IPS DF 6.9 (cell line): ENCODE measurements at regions not wholly inside any gene's neighbourhood (a gene's known extent, or its start where the extent isn't known, plus 50 kb on each side); places are given as distances from the start of the nearest gene placed in this dataset.

Experiments used
- DNase-seq: peaks from one replicate; pipeline ENCODE4 v3.0.0-alpha.2; 2013; ENCODE audit warnings: low read depth, low spot score
- H3K27ac ChIP-seq: one replicate; pipeline ENCODE4 v1.5.1; 2013; ENCODE audit warnings: low read length, control low read depth
- H3K27me3 ChIP-seq: 2 replicates; pipeline ENCODE4 v1.6.1; 2013; ENCODE audit warnings: mild to moderate bottlenecking, low read length; ENCODE audit not compliant: control insufficient read depth, insufficient read depth
- H3K36me3 ChIP-seq: 2 replicates; pipeline ENCODE4 v1.6.1; 2013; ENCODE audit warnings: low read length; ENCODE audit not compliant: control insufficient read depth, insufficient read depth
- H3K4me1 ChIP-seq: 2 replicates; pipeline ENCODE4 v1.6.1; 2013; ENCODE audit warnings: low read length; ENCODE audit not compliant: control insufficient read depth, insufficient read depth
- H3K4me3 ChIP-seq: 2 replicates; pipeline ENCODE4 v1.5.1; 2013; ENCODE audit warnings: mild to moderate bottlenecking, low read length
- H3K9me3 ChIP-seq: 2 replicates; pipeline ENCODE4 v1.6.1; 2013; ENCODE audit warnings: low read length, inconsistent platforms; ENCODE audit not compliant: control insufficient read depth, insufficient read depth
- WGBS: extraction: QIAGEN DNeasy Blood & Tissue Kit; methylation state at CpG from one replicate; pipeline ENCODE4 v1.1.7; 2013; ENCODE audit warnings: mixed read lengths, missing lambda C conversion rate; ENCODE audit not compliant: insufficient read length, insufficient coverage; 5-methylcytosine and 5-hydroxymethylcytosine counted together

DNA sequence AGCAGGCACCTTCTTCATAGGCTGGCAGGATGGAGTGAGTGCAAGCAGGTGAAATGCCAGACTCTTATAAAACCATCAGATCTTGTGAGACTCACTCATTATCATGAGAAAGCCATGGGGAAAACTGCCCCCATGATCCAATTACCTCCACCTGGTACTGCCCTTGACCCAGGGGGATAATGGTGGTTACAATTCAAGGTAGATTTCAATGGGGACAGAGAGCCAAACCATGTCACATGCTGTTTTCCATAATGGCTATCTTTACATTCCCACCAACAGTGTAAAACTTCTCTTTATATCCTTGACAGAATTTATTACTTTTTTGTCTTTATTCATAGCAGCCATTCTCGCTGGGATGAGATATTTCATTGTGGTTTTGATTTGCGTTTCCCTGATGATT is 663.0 kb upstream of the AGA start:
- Histone ChIP-seq H3K4me1 (0 out of 2 replicates have a peak, but pooled peaks cover 1% of the 10 kb centered on the region), H3K4me3 (no peak overlapping the region), H3K36me3 (no peaks in the 10 kb centered on the region), H3K27ac (no peak overlapping the region), H3K27me3 (no peaks in the 10 kb centered on the region), H3K9me3 (no peaks in the 10 kb centered on the region)
- no CpG with 5 or more reads among the region's 2 CpGs for WGBS
- DNase-seq = no peak

DNA sequence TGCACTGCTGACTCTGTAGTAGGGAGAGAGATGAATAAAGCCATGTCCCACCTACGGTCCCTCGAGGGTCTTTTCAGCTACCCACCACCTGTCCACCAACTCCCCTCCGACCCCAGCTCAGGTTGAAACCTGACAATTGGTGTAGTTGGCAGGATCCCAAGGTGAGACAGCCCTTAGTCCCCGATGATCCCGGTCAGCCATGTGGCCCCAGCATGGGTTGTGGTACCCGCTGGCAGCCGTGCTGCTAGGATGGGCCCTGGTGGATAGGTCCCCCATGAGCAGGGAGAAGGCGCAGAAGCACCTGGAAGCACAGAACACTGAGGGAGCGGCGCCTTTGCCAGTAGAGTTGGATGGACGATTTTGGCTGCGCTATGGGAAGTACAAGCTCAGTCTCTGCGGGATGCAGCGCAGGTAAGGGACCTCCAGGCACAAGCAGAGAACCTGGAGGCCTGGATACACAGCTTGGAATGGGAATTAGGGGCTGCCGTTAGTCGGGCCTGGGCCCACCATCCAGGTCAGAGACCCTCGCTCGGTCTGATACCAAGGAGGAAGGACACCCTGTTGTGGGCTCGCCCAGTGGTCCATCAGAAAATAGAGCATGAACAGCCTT is 694.6 kb upstream of the AGA start:
- Histone ChIP-seq H3K27ac (no peak overlapping the region), H3K27me3 (no peaks in the 10 kb centered on the region), H3K4me3 (no peak overlapping the region), H3K36me3 (no peaks in the 10 kb centered on the region), H3K9me3 (no peaks in the 10 kb centered on the region), H3K4me1 (no peaks in the 10 kb centered on the region)
- no CpG with 5 or more reads among the region's 19 CpGs for whole genome bisulfite sequencing
- no peak for DNase-seq

DNA sequence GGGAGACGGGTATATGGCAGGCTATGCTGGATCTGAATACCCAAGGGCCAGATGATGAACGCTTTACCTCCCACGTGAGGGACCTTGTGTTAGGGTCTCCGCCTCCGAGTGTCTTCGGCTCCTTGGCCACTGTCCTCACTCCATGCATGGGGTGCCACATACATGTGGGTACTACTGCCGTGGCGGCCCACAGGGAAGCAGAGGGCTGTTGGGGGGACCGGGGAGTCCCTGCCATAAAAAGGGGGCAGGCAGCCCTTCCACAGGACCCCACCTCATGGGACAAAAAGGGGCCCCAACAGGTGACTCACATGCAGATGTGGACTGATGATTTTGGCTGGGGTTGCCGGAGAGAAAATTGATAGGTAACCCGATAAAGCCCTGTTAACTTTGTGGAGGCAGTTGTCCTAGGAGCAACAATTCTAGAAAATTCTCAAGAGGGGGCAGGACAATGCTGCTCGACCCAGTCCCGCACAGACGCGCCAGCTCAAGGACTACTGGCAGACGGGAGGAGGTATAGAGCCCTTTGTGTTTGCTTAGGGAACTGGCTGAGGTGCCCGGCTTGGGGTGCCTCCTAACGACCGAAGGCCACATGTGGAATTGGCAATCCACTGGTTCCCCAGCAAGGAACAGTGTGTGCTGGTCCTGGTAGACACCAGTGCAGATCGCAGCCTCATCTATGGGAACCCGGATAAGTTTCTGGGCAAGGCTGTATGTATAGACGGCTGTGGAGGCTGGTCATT is 695.7 kb upstream of the AGA start:
- DNase-seq = no peak
- no peak overlapping the region for H3K4me3 ChIP-seq
- no peaks in the 10 kb centered on the region for H3K4me1 ChIP-seq
- no peaks in the 10 kb centered on the region for H3K9me3 ChIP-seq
- no peaks in the 10 kb centered on the region for H3K27me3 ChIP-seq
- no CpG with 5 or more reads among the region's 22 CpGs for WGBS
- H3K36me3 ChIP-seq = no peaks in the 10 kb centered on the region
- H3K27ac ChIP-seq = no peak overlapping the region

DNA sequence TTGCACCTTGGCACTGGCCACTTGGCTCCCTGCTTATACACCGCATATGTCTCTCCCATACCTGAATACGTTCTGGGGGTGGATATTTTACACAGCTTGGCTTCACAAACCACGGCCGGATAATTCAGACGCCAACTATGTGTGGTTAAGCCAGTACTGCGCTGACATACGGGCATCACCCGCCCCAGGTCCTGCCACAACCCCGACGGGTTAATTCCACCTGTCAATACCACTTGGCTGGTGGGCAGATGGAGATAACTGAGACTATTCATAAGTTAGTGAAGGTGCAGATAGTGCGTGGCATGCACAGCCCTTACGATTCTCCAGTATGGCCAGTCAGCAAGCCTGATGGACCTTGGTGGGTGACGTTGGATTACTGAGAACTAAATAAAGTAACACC is 696.3 kb upstream of the AGA start:
- no CpG with 5 or more reads among the region's 13 CpGs for WGBS
- no peak overlapping the region for H3K27ac ChIP-seq
- no peaks in the 10 kb centered on the region for H3K27me3 ChIP-seq
- no peak overlapping the region for H3K4me3 ChIP-seq
- no peaks in the 10 kb centered on the region for H3K9me3 ChIP-seq
- H3K36me3 ChIP-seq = no peaks in the 10 kb centered on the region
- DNase-seq = no peak
- no peaks in the 10 kb centered on the region for H3K4me1 ChIP-seq

DNA sequence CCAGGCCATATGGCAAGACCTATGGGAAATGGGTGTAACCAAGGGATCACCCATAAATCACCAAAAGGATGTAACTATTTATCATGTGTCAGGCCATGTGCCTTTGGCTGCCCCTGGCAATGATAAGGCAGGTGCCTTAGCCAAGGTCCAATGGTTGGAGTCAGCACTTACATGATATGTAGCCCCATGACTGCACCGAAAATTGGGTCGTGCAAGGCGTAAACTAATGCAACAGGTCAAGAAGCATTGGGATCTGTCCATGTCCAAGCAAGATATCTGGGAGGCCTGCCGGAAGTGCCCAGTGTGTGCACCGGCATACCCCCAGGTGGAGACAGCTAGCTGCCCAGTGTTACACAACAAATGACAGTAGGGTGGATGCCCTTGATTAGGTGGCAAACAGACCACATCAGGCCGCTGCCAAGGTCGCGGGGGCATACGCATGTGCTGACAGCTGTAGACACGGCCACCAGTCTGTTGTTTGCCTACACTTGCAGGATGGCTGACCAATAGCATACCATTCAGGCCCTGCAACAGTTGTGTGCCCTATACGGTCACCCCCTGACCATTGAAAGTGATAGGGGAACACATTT is 698.2 kb upstream of the AGA start:
- Histone ChIP-seq H3K4me3 (no peak overlapping the region), H3K27ac (no peak overlapping the region), H3K9me3 (no peaks in the 10 kb centered on the region), H3K4me1 (no peaks in the 10 kb centered on the region), H3K27me3 (no peaks in the 10 kb centered on the region), H3K36me3 (no peaks in the 10 kb centered on the region)
- WGBS = no CpG with 5 or more reads among the region's 11 CpGs
- no peak for DNase-seq

DNA sequence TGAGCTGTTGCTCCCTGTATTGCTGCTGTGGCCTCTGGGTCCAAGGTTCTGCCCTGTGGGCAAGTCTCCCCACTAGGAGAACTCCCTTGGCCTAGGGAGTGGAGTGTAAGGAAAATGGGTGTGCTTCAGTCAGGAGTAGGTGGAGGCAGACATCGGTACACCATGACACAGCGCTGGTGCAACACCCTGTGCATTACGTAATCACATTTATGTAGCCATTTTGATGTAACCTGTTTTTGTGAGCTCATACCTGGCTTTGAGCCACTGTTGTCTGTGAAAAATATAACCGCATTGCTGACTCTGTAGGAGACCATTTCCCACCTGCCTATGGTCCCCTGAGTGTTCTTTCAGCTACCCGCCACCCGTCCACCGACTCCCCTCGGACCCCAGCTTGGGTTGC is 700.5 kb upstream of the AGA start:
- Histone ChIP-seq H3K4me1 (no peaks in the 10 kb centered on the region), H3K27me3 (no peaks in the 10 kb centered on the region), H3K4me3 (no peak overlapping the region), H3K9me3 (no peaks in the 10 kb centered on the region), H3K27ac (no peak overlapping the region), H3K36me3 (no peaks in the 10 kb centered on the region)
- no peak for DNase-seq
- WGBS = no CpG with 5 or more reads among the region's 8 CpGs

DNA sequence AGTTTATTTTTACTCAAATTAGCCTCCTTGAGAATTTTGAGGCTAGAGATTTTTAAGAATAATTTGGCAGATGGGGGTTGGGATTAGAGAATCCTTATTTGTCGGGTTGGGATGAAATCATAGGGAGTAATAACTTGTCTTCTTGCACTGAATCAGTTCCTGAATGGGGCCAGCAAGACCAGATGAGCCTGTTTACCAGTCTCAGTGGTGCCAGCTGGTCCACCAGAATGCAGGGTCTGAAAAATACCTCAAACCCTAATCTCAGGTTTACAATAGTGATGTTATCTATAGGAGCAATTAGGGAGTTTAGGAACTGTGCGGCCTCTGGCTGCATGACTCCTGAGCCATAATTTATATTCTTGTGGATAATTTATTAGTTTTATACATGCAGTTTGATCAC is 705.9 kb upstream of the AGA start:
- DNase-seq = no peak
- Histone ChIP-seq H3K36me3 (no peaks in the 10 kb centered on the region), H3K4me1 (no peaks in the 10 kb centered on the region), H3K9me3 (no peaks in the 10 kb centered on the region), H3K4me3 (no peak overlapping the region), H3K27ac (no peak overlapping the region), H3K27me3 (no peaks in the 10 kb centered on the region)
- WGBS = no CpG with 5 or more reads among the region's 2 CpGs

DNA sequence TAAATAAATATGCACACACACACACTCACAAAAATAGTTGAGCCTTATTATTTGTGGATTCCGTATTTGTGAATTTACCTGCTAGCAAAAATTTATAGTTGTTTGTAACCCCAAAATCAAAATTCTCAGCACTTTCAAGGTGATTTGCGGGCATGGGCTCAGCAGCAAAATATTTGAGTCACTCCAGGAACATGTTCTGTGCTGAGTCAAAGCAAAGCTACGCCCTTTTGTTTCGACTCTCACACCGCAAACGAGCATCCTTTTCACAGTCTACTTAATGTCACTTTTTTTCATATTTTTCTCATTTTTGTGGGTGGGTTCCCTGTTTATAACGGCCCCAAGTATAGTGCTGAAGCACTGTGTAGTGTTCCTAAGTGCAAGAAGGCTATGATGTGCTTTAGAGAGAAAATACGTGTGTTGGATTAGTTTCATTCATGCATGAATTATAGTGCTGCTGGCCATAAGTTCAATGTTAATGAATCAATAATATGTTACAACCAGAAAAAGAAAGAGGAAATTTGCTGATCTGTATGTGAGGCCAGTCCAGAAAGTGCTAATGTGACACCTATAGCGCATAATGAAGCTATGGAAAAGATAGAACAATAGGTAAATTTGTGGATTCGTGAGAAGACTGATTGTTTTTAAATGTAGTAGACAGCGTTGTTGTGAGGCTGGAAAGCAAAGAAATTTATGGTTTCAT is 723.2 kb upstream of the AGA start:
- Histone ChIP-seq H3K4me1 (no peaks in the 10 kb centered on the region), H3K4me3 (no peak overlapping the region), H3K36me3 (peaks cover 4% of the 10 kb centered on the region; the same call in 1 of the 2 replicates), H3K27me3 (no peaks in the 10 kb centered on the region), H3K9me3 (peaks cover 4% of the 10 kb centered on the region), H3K27ac (no peak overlapping the region)
- 100% methylated on average over 1 of the region's 11 CpGs for WGBS
- no peak for DNase-seq

DNA sequence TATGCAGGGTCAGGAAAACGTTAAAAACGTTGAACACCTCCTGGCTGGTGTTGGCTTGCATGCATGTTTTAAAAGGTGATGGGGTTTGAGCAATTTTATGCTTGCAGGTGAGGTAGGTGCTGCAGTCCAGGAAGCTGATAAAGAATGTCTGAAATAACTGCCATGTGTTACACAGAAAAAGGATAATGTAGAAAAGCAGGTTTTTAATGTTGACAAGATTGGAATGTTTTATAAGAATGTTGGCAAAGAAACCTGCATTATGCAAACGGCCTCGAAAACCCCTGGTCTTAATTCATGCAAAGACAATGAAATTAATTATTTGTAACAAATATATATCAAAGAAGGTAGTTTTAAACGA is 723.7 kb upstream of the AGA start:
- Histone ChIP-seq H3K4me1 (no peaks in the 10 kb centered on the region), H3K27ac (no peak overlapping the region), H3K9me3 (peaks cover 3% of the 10 kb centered on the region), H3K4me3 (no peak overlapping the region), H3K36me3 (0 out of 2 replicates have a peak, but pooled peaks cover 4% of the 10 kb centered on the region), H3K27me3 (no peaks in the 10 kb centered on the region)
- no CpG with 5 or more reads among the region's 5 CpGs for WGBS
- DNase-seq = no peak

DNA sequence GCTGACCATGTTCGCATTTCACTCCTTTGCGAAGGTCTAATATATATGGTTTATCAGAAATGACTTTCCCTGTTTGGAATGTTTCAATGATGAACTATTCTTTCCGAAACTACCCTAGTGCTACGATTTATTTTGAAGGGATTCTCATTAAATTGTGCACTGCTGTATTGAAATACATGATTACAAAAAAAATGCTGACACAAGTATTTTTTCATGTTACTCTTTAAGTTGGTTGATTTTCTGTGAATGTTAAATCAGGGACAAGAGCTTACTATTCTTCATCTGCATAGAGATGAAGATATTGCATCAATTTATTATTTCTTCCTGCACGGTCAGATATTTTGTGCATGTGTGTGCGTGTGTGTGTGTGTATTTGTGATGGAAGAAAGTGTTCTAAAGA is 731.5 kb upstream of the AGA start:
- H3K4me3 ChIP-seq = no peak overlapping the region
- H3K36me3 ChIP-seq = no peaks in the 10 kb centered on the region
- WGBS = no CpG with 5 or more reads among the region's 6 CpGs
- H3K27ac ChIP-seq = no peak overlapping the region
- no peaks in the 10 kb centered on the region for H3K27me3 ChIP-seq
- no peaks in the 10 kb centered on the region for H3K4me1 ChIP-seq
- DNase-seq = no peak
- H3K9me3 ChIP-seq = no peaks in the 10 kb centered on the region
